Heart left ventricle (tissue), 13 donors: ENCODE measurements at regions not wholly inside any gene's neighbourhood (a gene's known extent, or its start where the extent isn't known, plus 50 kb on each side); places are given as distances from the start of the nearest gene placed in this dataset.

Experiments
- CTCF ChIP-seq, 12 donors: fragments of 200-600 bp; sonication (generic) in 4 of 12; IDR thresholded peaks; one replicate each; pipeline versions ENCODE4 v1.5.0 to v1.8.0; 2018 to 2022; ENCODE audit warnings: antibody characterized with exemption in 12 of 12, mild to moderate bottlenecking in 5 of 12
- POLR2A ChIP-seq, 2 donors: fragments of 450-650 bp; IDR thresholded peaks; one replicate each; pipeline ENCODE4 v1.6.1; 2017; ENCODE audit warnings: antibody characterized with exemption in 2 of 2, mild to moderate bottlenecking in 2 of 2, moderate library complexity in 2 of 2
- donor health status: ischemic (EF 13 %, LVEDD 7.1; RV severe dilation, severe dysfunction).
- donor health status: DM: no; HTN: yes; CAD: no.
- donor health status: DM: no; HTN: no; CAD: no.
- donor health status: ischemic (EF 25% LVEDD 6.9; RV normal size, moderate dysfunction).
- donor health status: ischemic (EF 25% LVEDD 5.7; RV mildly dilated, moderate dysfunction).
- donor health status: ischemic (EF 35%, LVEDD 5.7; RV mildly dilated, moderate dysfunction).
- donor health status: nonischemic (EF 11% LVEDD 7.7; RV severe dilation, severe dysfunction).
- donor health status: DM: yes; HTN: yes; CAD: no.
- donor health status: PGD.
- donor health status: ischemic (EF 29% LVEDD 5.4; RV normal size, mild dysfunction).
- donor health status: nonischemic (EF 23%, LVEDD 6.1; RV moderate dilation, normal function).

- TF ChIP-seq CTCF (IDR thresholded peaks at IDR 0.05) (no peak), POLR2A (IDR thresholded peaks at IDR 0.05) (no peak)
These were observed 255.7 kb upstream of the PPP2R2D start for GRCh38 chr10:131644864-131645658.
